Lung microvascular endothelial cell (primary cell): ENCODE measurements at regions not wholly inside any gene's neighbourhood (a gene's known extent, or its start where the extent isn't known, plus 50 kb on each side); places are given as distances from the start of the nearest gene placed in this dataset.

ENCODE experiments used
- DNase-seq, 2 donors: peaks; one replicate each; pipeline versions ENCODE4 v3.0.0 to v3.0.0-alpha.2; 2010; ENCODE audit warnings: low read depth in 2 of 2

GRCh38 chr10:63707254-63707910 lies 186.2 kb downstream of the REEP3 start:
- DNase-seq: peak; percentile 86 to 99

GRCh38 chr10:63708421-63708820 lies 187.2 kb downstream of the REEP3 start:
- DNase-seq: peak in 1 of 2 donors; percentile 36

- no peak for DNase-seq
Observed at GRCh38 chr10:63710703-63711102, 189.5 kb downstream of the REEP3 start.

GRCh38 chr10:63711361-63711760 lies 190.2 kb downstream of the REEP3 start:
- DNase-seq: peak in 1 of 2 donors; percentile 75

DNA sequence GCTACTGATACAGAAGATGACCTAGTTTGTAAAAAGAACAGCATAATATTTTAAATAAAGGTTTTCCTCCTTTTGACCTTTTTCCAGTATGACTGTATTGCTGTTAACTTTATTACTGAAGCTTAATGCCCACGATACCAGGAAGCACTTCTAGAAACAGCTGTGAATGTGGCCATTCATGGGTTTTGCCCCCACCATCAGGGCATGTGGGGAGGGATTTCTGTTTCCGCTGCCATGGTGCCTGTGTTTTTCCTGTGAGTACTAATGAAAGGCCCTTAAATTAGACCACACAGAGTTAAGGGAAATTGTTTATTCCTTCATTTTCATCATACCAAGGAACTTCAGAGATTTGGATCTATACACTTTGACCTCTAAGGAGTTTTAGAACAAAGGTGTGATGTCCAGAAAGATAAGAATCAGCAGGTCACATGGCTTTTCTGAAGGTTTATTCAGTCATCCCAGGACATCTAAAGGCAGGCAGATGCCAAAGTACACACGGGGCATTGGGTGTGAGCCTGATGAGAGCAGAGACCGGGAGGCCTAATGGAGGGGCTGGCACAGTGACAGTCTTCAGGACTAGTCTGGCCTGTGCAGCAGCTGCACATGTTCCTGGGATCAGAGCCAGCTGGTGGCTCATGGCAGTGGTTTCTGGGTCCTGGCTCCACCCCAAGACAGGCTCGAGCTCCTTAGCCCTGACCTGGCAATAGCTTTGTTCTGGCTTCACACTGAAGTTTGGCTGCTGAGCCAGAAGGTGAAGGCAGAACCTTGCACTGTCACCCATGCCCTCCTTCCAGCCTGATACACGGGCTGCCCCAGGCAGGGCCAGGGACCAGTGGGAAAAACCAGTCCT lies 190.9 kb downstream of the REEP3 start:
- peak; percentile 89 to 97 for DNase-seq

DNA sequence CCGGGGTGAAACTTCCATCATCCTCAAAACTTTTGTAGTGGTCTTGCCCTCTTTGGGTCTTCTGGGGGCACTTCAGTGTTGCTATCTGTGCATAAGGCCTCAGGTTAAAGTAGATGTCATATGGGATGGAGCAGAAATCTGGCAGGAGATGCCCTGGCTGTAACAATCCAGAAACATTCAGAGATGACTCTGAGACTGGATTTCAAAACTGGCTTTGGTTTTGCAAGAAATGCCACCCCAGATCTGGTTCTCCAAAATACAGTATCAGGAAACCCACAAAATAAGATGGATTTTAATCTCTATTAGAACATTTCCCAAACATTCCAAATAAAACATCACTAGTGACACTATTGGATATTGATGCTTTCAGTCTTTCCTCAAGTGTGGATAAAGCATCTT lies 191.5 kb downstream of the REEP3 start:
- no peak for DNase-seq

DNA sequence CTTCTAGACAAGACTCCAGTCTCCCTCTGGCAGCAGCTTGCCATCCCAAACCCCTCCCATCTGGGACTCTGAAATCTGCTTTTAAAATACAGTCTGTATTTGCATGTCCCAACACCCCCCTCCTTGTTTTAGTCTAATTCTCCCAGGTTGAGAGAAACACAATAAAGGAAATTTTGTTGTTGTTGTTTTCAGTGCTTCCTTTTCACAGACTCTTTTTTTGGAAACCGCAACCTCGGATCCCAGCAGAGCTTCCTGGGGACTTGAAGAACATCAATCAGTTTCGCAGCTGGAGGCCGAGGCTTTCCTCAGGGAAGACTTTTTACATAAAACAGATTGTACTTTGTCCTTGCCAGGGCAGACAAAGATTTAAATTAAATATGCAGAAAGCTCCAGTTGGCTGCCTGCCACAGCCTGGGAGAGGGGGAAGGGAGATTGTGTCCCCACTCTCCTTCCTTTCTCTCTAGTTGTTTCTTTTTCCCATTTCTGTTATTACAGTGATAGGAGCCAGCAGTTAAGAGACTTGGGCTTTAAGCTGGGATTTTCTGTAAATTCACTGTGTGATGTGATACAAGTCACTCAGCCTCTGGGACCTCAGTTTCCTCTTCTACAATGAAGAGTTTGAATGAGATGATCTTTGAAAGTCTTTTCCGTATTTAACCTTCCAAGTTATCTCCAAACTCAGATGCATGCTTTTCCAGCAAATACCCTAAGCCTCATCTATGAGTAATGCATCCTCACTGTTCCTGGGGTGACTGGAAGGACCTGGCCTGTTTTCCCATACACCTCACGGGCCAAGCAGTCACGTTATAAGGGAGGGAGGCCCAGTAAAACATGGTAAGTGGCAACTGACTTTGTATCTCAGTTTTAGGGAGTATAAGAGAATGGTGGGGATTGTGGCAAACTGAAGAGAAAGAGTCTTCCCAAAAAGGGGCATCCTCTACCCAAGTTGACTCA lies 192.3 kb downstream of the REEP3 start:
- DNase-seq: peak; percentile 56 to 95

GRCh38 chr10:63716016-63716580 lies 194.9 kb downstream of the REEP3 start:
- peak in 1 of 2 donors; percentile 16 for DNase-seq

DNA sequence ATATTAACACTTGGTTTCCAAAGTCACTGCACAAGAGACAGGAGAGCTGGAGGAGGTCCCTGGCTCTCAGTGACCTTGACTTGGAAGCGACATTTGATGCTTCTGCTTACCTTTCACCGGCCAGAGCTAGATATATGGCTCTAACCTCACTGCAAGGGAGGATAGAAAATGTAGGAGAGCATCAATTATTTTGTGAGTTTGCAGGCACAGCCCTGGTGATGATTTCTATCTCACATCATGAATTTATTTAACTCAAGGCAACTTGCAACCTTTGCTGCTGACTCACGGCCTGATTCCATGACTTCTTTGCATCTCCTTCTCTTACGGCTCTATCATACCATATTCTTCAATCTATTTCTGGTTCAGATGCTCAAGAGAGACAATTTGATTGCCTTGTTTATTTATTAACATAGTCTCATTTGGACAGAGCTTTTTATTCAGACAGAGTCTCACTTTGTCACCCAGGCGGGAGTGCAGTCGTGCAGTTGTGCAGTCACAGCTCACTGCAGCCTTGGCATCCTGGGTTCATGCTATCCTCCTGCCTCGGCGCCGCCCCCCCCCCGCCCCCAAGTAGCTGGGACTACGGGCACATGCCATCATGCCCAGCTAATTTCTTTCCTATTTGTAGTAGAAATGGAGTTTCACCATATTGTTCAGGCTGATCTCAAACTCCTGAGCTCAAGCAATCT lies 196.0 kb downstream of the REEP3 start:
- no peak for DNase-seq

- DNase-seq: peak in 1 of 2 donors; percentile 24
Observed at GRCh38 chr10:63718006-63718405, 196.8 kb downstream of the REEP3 start.

DNA sequence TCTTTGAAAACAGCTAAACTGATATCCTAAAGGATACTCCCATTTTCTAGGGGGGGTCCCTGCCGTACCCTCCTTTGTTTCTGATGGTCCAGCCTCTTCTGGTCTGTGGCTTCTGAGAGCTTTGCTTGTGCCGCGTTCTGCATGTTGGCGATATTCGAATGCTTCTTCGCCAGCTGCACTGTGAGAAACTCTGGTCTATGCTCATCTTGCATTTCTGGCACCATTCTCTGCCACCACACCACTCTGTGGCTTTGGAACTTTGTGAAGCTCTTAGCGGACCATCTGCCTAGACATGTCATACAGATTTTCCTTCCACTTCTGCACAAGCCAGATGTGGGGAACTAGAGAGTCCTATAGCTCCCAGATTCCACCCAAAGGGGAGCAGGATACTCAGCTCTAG lies 197.2 kb downstream of the REEP3 start:
- no peak for DNase-seq

GRCh38 chr10:63719226-63719856 lies 198.1 kb downstream of the REEP3 start:
- DNase-seq: no peak

GRCh38 chr10:63720072-63720537 lies 198.9 kb downstream of the REEP3 start:
- DNase-seq: peak; percentile 67 to 80

DNA sequence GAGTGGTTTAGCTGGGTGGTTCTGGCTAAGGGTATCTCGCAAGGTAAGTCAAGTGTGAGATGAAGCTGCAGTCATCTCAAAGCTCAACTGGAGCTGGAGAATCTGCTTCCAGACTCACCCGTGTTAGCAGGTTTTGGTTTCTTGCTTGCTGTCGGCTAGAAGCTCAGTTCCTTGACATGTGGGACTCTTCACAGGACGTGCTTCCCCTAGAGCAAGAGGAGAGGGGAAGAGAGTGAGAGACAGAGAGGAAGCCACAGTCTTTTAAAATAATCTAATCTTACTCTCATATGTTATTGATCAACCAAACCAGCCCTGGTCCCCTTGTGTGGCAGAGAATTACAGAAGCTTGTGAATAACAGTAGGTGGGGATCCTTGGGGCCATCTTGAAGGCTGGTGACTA lies 199.5 kb downstream of the REEP3 start:
- DNase-seq: no peak

DNA sequence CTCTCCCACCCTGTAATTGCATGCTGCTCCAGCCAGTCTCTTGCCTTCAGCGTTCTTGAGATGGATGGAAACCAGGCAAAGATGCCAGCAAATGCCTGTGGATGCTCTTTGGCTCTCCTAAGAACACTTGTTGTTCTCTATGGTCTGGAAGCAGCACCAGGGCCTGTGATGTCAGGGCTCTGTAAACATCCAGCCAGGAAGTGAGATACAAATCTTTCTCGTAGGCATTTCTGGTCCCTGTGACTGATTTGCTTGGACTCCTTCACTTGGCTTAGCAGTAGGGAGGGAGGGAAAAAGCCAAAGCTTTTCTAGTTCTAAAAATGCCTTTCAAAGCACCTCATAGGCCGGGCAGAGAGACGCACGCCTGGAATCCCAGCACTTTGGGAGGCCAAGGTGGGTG lies 201.3 kb downstream of the REEP3 start:
- DNase-seq: peak in 1 of 2 donors; percentile 92

- no peak for DNase-seq
Observed at GRCh38 chr10:63723320-63723719, 202.1 kb downstream of the REEP3 start.

GRCh38 chr10:63723741-63724140 lies 202.5 kb downstream of the REEP3 start:
- no peak for DNase-seq

GRCh38 chr10:63724922-63725321 lies 203.7 kb downstream of the REEP3 start:
- DNase-seq: no peak

GRCh38 chr10:63726867-63727266 lies 205.7 kb downstream of the REEP3 start:
- no peak for DNase-seq

GRCh38 chr10:63727636-63728035 lies 206.4 kb downstream of the REEP3 start:
- no peak for DNase-seq
